Glomerular visceral epithelial cell (primary cell): ENCODE measurements at regions not wholly inside any gene's neighbourhood (a gene's known extent, or its start where the extent isn't known, plus 50 kb on each side); places are given as distances from the start of the nearest gene placed in this dataset.

Source experiments
- DNase-seq: peaks from one replicate; pipeline ENCODE4 v3.0.0-alpha.2; 2016; ENCODE audit errors: extremely low spot score

DNA sequence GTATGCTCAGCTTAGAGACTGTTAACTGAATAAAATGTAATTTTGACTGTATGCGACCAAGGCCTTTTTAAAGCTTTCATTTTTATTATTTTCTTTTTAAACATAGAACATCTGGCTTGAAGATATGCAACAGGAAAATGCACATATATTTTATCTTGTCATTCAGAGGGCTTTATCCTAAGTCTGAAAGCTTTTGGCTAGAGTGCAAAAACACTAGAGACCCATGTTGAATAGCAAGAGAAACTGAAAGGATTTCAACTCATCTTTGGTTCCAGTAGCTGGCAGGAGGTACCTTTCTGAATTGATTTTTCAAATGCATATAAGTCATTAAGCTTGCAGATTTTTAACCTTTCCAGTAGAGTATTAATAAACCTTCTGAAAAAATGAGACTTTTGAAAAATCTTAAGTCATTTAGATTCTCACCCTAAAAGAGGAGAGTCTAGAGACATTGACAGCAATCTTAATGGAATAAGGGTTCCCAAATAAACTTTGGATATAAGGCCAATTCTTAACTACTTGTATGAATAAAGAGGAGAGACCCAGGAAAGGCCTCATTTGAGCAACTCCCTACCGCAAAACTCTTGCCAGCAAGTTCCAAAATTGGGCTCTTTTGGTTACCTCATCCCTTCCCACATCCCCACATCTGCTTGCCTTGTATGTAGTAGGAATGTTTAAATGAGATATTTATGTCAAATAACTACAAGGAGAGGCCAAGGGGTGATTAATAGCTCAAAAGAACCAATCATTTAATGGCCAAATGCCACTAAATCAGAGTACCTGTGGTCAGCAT lies 454.4 kb downstream of the HTR7 start:
- no peak for DNase-seq

DNA sequence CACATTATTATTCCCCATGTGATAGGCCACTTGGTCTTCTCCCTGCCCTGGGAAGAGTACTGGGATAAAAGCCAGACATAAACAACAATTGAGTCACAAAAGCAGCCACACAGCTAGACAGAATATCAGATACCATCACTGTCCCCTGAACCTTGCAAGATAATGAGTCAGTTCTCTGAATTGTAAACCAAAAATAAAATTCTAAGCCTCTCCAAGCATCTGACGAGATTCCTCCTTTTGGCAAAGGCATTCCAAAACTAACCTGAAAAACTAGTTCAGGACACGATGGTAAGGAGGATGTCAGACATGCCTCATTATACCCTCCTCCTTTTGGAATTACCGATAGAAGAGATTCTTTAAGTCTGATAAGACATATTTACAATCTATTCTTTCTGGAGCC lies 450.7 kb downstream of the HTR7 start:
- no peak for DNase-seq

DNA sequence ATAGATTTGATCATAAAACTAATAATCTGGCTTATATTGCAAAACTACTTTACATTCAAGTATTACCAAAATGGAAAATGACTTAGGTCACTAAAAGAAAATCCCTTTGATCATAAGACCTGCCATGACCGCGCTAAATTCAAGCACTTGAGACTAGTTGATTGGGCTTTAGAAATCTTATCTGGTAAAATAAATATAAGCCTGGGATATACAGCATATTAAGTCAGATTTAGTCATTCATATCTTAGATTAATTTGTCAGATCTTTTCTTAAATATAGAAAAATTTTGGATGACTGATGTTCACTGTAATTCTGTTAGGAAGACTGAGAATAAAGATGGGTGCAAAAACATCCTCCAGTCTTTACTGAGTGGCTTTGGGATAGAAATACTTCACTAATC lies 450.0 kb downstream of the HTR7 start:
- no peak for DNase-seq

- no peak for DNase-seq
These were observed 445.3 kb downstream of the HTR7 start for GRCh38 chr10:90412582-90412981.

- DNase-seq: no peak
These were observed 444.6 kb downstream of the HTR7 start for GRCh38 chr10:90413196-90413595.

- DNase-seq: no peak
These were observed 442.9 kb downstream of the HTR7 start for GRCh38 chr10:90414926-90415325.

DNA sequence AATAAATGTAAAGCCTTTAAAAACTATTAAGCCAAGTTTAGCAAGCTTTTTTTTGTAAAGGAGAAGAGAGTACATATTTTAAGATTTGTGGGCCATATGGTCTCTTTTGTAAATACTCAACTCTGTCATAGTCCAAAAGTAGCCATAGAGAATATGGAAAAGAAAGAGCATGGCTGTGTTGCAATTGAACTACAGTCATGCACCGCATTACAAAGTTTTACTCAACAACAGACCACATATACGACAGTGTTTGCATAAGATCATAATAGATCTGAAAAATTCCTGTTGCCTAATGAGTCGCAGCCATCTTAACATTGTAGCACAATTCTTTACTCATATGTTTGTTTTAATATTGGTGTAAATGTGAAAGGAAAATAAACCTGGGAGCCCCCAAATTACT lies 440.8 kb downstream of the HTR7 start:
- peak; percentile 10 for DNase-seq

DNA sequence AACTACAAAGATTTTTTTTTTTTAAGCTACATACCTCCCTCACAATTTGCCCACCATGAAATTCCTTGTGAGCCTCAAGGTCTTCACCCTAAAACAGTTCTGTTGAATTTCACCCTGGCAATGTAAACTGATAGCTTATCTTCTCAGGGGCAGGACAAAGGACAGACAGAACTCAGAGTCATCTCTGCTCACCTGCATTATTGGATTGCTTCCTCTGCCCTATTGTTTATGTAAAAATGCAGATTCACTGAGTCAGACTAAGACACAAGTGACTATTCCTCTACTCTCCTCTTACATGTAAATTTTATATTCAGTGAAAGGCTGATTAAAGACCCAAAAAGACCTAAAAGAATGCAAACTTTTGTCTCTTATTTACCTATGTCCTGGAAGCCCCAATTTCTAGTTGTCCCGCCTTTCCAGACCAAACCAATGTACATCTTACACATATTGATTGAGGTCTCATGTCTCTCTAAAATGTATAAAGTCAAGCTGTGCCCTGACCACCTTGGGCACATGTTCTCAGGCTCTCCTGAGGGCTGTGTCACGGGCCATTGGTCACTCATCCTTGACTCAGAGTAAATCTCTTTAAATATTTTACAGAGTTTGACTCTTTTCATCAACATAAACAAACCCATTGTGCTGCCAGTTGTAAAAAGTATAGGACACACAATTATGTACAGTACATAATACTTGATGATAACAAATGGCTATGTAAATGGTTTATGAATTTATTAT lies 440.2 kb downstream of the HTR7 start:
- peak; percentile 22 for DNase-seq

DNA sequence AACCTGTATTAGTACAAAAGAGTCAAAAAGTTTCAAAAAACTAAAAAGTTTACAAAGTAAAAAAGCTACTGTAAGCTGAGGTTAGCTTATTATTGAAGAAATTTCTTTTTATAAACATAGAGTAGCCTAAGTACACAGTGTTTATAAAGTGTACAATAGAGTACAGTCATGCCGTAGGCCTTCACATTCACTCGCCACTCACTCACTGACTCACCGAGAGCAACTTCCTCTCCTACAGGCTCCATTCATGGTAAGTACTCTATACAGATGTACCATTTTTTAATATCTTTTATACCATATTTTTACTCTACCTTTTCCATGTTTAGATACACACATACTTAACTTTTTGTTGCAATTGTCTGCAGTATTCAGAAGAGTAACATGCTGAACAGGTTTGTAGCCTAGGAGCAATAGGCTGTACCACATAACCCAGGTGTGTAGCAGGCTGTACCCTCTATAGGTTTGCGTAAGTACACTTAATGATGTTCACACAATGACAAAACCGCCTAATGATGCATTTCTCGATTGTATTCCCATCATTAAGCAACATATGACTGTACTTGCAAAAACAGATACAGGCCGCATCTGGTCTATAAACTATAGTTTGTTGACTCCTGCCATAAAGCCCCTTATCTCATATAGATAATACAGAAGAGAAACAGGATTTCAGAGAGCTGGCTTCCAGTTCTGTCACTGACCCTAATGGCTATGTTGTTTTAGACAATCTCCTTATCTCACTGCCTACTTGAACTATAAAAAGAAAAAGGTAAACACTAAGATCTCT lies 438.8 kb downstream of the HTR7 start:
- DNase-seq: peak; percentile 47

GRCh38 chr10:90420637-90421318 lies 437.1 kb downstream of the HTR7 start:
- no peak for DNase-seq

- DNase-seq: no peak
These were observed 436.0 kb downstream of the HTR7 start for GRCh38 chr10:90421874-90422273.

DNA sequence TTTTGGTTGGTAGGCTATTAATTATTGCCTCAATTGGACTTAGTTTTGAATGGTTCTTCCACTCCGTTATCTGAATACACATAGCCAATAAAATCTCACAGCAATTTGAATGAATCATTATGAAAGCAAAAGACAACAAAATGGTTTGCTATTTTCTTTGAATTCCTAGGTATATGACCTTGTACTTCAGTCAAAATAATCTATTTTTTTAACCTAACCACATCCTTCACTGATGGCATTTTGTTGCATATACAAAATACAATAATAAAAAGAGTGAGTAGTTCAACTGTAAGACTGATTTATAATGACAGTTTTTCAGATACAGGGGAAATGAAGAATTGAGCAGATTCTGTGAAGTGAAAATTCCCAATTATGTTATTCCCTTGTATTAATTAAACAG lies 433.1 kb downstream of the HTR7 start:
- no peak for DNase-seq

DNA sequence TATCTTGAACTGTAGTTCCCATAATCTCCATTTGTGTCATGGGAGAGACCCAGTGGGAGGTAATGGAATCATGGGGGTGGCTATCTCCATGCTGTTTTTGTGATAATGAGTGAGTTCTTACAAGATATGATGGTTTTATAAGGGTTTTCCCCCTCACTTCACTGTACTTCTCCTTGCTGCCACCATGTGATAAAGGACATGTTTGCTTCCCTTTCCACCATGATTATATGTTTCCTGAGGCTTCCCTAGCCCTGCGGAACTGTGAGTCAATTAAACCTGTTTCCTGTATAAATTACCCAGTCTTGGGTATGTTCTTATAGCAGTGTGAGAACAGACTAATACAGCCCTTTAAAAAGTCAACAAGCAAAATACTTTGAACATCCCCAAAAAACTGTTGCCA lies 427.7 kb downstream of the HTR7 start:
- DNase-seq: no peak

GRCh38 chr10:90432866-90433265 lies 425.0 kb downstream of the HTR7 start:
- DNase-seq: no peak

GRCh38 chr10:90435296-90435695 lies 422.5 kb downstream of the HTR7 start:
- DNase-seq: no peak

GRCh38 chr10:90437452-90437851 lies 420.4 kb downstream of the HTR7 start:
- DNase-seq: no peak

- DNase-seq: no peak
These were observed 417.0 kb downstream of the HTR7 start for GRCh38 chr10:90440870-90441269.

GRCh38 chr10:90443342-90443741 lies 414.5 kb downstream of the HTR7 start:
- DNase-seq: no peak

DNA sequence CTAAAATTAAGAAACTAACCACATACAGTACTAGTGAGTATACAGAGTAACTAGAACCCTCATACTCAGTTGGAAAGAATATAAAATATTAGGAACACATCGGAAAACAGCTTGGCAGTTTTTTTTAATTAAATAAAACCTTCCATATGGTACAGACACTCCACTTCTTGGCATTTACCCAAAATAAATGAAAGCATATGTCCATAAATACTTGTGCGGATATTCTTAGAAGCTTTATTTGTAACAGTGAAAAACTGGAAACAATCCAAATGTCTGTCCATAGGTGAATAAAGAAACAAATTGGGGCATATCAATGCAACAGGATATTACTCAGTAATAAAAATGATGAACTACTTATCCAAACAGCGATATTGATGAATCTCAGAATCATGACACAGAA lies 410.0 kb downstream of the HTR7 start:
- DNase-seq: no peak

DNA sequence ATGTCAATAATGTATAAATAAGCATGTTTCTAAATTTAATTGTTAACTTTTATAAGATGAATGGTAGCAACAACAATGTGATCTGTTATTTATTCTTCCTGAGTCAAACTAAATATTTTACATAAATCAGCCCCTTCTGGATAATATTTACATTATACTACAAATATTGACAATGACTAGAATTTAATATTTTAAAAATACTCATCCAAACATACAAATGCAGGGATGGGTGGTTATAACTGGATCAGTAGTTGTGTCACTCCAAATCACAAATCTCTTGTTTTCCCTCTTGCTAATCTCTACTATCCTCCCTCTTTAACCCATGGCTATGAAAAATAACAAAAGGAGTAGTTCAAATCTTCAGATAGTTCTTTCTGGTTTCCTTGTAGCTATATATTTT lies 407.0 kb downstream of the HTR7 start:
- DNase-seq: no peak

DNA sequence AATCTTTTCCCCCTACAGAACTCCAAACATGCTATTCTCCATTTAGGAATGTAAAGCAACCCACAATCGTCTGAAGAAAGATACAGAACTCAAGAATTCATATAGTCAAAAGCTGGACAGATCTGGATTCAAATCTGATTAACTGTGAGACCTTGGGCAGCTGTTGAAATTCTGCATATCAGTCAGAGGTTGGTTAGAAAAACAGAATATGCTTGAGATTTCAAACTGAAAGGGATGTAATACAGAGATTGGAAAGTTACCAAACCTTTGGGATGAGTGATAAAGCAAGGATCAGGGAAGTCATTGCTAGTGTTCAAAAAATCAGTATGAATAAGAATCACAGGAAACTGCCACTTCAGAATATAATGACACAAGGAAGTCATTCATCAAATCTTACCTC lies 406.6 kb downstream of the HTR7 start:
- DNase-seq: no peak

DNA sequence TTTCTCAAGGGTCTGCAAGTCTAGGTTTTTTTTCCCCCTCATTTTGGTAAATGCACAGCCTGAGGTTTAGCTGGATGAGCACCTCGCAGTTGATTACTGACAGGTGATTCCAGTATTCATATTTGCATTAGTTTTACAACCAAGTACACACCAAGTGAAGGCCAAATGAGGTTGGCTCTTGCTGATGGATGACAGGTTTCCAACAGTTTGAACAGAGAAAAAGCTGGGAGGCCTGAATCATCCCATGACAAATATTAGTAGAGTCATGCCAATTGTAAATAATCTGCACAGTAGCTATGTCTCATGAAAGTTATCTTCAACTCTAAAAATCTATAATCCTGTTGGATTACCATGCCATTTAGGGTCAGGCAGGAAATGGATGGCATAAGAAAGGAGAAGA lies 399.8 kb downstream of the HTR7 start:
- DNase-seq: no peak
